ENCODE measurements at regions not wholly inside any gene's neighbourhood (a gene's known extent, or its start where the extent isn't known, plus 50 kb on each side); places are given as distances from the start of the nearest gene placed in this dataset.

GRCh38 chr12:91565846-91566245 lies 383.2 kb upstream of the DCN start:
- H3K36me3 Mint-ChIP-seq (ENCODE audit: low read depth): no peaks in the 10 kb centered on the region
- H3K27me3 Mint-ChIP-seq (ENCODE audit: insufficient read depth): peaks cover 2% of the 10 kb centered on the region; the same call in 1 of the 2 replicates
- no peaks in the 10 kb centered on the region for H3K9me3 Mint-ChIP-seq
- no peaks in the 10 kb centered on the region for H3K4me1 Mint-ChIP-seq (ENCODE audit: low read depth)
- H3K27ac Mint-ChIP-seq: no peak overlapping the region
- H3K4me3 Mint-ChIP-seq: no peak overlapping the region
- TF ChIP-seq CTCF (IDR thresholded peaks at IDR 0.05): no peak
- DNase-seq: no peak

- no peak for DNase-seq
- no peak overlapping the region for H3K27ac Mint-ChIP-seq
- no peaks in the 10 kb centered on the region for H3K9me3 Mint-ChIP-seq
- H3K27me3 Mint-ChIP-seq (ENCODE audit: insufficient read depth): no peaks in the 10 kb centered on the region
- H3K4me3 Mint-ChIP-seq: no peak overlapping the region
- TF ChIP-seq CTCF (IDR thresholded peaks at IDR 0.05): no peak
- no peaks in the 10 kb centered on the region for H3K36me3 Mint-ChIP-seq (ENCODE audit: low read depth)
- H3K4me1 Mint-ChIP-seq (ENCODE audit: low read depth): no peaks in the 10 kb centered on the region
Measured at GRCh38 chr12:91565246-91565645, 382.6 kb upstream of the DCN start.

GRCh38 chr12:91563011-91563765 lies 380.6 kb upstream of the DCN start:
- DNase-seq: no peak
- peaks cover 7% of the 10 kb centered on the region for H3K9me3 Mint-ChIP-seq
- no peaks in the 10 kb centered on the region for H3K27me3 Mint-ChIP-seq (ENCODE audit: insufficient read depth)
- H3K27ac Mint-ChIP-seq: no peak overlapping the region
- no peaks in the 10 kb centered on the region for H3K4me1 Mint-ChIP-seq (ENCODE audit: low read depth)
- H3K4me3 Mint-ChIP-seq: no peak overlapping the region; the same call in 1 of the 2 replicates
- TF ChIP-seq CTCF (IDR thresholded peaks at IDR 0.05): no peak
- no peaks in the 10 kb centered on the region for H3K36me3 Mint-ChIP-seq (ENCODE audit: low read depth)

GRCh38 chr12:91562476-91562875 lies 379.9 kb upstream of the DCN start:
- H3K4me3 Mint-ChIP-seq: peak overlapping the region; percentile 51; the same call in 1 of the 2 replicates
- H3K27ac Mint-ChIP-seq: no peak overlapping the region
- TF ChIP-seq CTCF (IDR thresholded peaks at IDR 0.05): no peak
- H3K4me1 Mint-ChIP-seq (ENCODE audit: low read depth): no peaks in the 10 kb centered on the region
- H3K27me3 Mint-ChIP-seq (ENCODE audit: insufficient read depth): no peaks in the 10 kb centered on the region; the same call in 1 of the 2 replicates
- DNase-seq: no peak
- peaks cover 12% of the 10 kb centered on the region for H3K9me3 Mint-ChIP-seq
- H3K36me3 Mint-ChIP-seq (ENCODE audit: low read depth): no peaks in the 10 kb centered on the region

GRCh38 chr12:91561958-91562325 lies 379.3 kb upstream of the DCN start:
- Mint-ChIP-seq H3K27me3 (ENCODE audit: insufficient read depth) (no peaks in the 10 kb centered on the region; the same call in 1 of the 2 replicates), H3K27ac (no peak overlapping the region), H3K9me3 (peaks cover 12% of the 10 kb centered on the region), H3K4me1 (ENCODE audit: low read depth) (no peaks in the 10 kb centered on the region), H3K4me3 (peak overlapping the region; percentile 51; the same call in 1 of the 2 replicates), H3K36me3 (ENCODE audit: low read depth) (no peaks in the 10 kb centered on the region)
- no peak for TF ChIP-seq CTCF (IDR thresholded peaks at IDR 0.05)
- no peak for DNase-seq

Measured in HFFc6 (cell line).